Right ventricle myocardium superior (tissue), 1 donor: ENCODE measurements at regions not wholly inside any gene's neighbourhood (a gene's known extent, or its start where the extent isn't known, plus 50 kb on each side); places are given as distances from the start of the nearest gene placed in this dataset.
"Not testable (repeated sequence)": the region's sequence is repeated elsewhere in the genome, so short reads cannot be mapped to it uniquely, and the experiment has no call there.

Source experiments
- ATAC-seq: fragments of 200-7000 bp; cut with Tn5 transposase; one replicate; pipeline ENCODE4 v1.9.1; 2020; ENCODE audit warnings: mild to moderate bottlenecking; ENCODE audit not compliant: poor library complexity
- DNase-seq: peaks from one replicate; pipeline ENCODE4 v3.0.0-alpha.2; 2020
- intact Hi-C: fragments of 100-400 bp; cut with DNase I; formaldehyde crosslinking; loops from one replicate; pipeline ENCODE4 v1.11.2; 2022
- donor health status: DM: no; HTN: yes; CAD: no; lungs with severe emphysema.

DNA sequence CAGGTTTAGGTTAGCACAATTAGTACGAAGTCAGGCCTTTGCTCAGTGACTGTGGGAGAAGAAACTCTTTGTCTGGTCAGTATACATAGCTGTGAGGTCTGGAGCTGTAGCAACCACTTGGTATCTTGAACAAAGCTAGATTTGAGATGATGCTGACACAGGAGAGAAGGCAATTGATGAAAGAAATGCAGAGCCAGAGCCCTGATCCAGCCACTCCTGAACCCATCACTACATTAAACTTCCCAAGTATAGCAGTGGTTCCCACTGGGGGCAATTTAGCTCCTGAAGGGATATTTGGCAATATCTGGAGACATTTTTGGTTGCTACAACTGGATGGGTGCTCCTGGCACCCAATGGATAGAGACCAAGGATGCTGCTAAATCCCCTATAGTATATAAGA is 143.9 kb upstream of the SPRED2 start:
- ATAC-seq (no peak), DNase-seq (no peak)
- intact Hi-C loops, result no loop called here

DNA sequence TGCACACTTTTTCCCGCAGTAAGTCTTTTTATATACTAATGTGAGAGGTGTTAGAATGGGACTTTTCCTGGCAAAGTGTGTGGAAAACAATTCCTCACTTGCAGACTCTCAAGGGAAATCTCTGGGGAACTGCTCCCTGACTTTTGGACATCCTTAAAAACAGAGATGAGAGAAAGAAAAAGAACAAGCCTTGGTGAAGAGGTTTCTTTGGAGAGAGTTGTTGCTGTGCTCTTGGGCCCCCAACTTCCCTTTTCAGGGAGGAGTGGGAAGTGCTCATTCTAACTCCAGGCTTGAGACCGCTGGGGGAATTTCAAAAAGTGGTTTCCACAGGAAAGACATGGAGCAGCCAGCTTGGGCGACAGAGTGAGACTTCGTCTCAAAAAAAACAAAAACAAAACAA is 142.6 kb upstream of the SPRED2 start:
- intact Hi-C loops, result no loop called here
- no peak for DNase-seq
- ATAC-seq, result peak; percentile 26

DNA sequence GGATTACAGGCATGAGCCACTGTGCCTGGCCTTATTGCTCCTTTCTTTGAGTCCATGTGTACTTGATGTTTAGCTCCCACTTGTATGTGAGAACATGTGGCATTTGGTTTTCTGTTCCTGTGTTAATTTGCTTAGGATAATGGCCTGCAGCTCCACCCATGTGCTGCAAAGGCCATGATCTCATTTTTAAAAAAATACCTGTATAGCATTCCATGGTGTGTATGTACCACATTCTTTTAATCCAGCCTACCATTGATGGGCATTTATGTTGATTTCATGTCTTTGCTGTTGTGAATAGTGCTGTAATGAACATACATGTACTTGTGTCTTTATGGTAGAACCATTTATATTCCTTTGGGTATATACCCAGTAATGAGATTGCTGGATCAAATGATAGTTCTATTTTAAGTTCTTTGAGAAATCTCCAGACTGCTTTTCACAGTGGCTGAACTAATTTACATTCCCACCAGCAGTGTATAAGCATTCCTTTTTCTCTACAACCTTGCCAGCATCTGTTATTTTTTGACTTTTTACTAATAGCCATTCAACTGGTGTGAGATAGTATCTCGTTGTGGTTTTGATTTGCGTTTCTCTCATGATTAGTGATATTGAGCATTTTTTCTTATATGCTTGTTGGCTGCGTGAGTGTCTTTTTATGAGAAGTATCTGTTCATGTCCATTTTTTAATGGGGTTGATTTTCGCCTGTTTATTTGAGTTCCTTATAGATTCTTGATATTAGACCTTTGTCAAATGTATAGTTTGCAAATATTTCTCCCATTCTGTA is 136.4 kb upstream of the SPRED2 start:
- intact Hi-C loops, ATAC-seq, DNase-seq: not testable (repeated sequence)

DNA sequence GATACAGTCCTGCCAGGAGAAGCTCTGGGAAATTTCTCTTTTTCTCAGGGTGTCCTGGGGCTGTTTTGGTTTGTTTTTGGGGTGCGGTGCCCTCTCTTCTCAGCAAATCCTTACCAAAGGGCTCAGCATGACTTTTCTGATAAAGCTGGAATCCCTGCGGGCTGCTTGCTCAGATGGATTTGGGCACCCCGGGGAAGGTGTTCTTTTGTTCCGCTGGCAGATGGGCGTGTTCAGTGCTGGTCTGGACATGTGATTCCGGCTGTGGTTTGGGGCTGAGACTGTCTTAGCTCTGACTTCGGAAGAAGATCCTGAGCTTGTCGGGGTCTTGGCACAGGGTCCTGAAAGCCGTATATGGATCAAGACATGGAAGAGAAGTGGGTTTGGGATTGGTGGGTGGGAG is 134.2 kb upstream of the SPRED2 start:
- DNase-seq (no peak), ATAC-seq (no peak)
- intact Hi-C loops, result no loop called here

- DNase-seq (no peak), ATAC-seq (no peak)
- intact Hi-C loops, result no loop called here
Measured at GRCh38 chr2:65565681-65566080, 133.3 kb upstream of the SPRED2 start.

DNA sequence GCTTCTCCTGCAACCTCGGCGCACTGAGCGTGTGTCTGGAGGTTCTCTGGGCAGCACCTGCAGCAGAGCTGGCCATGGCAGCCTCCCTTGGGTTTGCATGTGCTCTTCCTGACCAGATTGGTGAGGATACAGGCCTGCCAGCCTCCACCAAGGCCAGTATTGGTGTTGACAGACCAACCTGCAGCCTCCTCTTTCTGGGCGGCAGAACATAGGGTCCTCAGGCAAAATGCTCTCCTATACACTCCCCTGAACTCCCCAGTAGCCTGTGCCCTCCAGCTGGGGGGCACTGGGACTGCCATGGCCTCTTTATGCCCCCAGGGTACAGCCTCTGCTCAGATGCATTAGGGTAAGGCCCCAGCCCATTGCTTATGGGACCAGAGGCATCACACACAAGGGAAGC is 131.9 kb upstream of the SPRED2 start:
- DNase-seq, result no peak
- ATAC-seq, result no peak
- intact Hi-C loops, result no loop called here

DNA sequence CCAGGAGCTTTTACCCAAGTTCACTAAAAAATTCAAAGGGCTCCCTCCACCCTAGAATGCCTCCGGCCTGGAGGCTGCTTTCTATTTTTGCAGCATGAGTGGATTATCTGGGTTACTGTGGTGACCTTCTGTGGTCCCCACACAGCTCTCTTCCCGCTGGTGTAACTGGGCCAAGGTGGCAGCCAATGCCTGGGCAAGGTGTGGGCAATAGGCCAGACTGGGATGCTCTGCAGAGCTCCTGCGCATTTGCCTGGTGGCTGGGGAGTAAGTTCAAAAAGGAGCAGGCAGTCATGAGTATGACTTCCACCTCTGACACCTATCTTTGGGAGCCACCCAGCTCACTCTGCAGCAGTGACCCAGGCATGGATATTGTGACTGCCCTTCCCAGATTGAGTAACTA is 130.5 kb upstream of the SPRED2 start:
- intact Hi-C loops, result no loop called here
- ATAC-seq (peak; percentile 96), DNase-seq (peak; percentile 76)

DNA sequence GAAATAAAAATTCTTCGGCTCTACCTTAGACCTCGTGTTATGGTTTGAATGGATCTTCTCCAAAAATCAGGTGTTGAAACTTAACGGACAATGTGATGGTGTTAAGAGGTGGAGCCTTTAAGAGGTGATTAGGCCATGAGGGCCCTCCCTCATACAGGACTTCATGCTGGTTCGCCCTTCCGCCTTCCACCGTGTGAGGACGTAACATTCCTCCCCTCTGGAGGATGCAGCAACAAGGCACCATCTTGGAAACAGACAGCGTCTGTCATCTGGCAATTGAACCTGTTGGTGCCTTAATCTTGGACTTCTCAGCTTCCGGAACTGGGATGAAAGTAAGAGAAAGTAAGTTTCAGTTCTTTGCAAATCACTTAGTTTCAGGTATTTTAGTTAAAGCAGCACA is 126.3 kb upstream of the SPRED2 start:
- intact Hi-C loops, result no loop called here
- ATAC-seq, result no peak
- no peak for DNase-seq

DNA sequence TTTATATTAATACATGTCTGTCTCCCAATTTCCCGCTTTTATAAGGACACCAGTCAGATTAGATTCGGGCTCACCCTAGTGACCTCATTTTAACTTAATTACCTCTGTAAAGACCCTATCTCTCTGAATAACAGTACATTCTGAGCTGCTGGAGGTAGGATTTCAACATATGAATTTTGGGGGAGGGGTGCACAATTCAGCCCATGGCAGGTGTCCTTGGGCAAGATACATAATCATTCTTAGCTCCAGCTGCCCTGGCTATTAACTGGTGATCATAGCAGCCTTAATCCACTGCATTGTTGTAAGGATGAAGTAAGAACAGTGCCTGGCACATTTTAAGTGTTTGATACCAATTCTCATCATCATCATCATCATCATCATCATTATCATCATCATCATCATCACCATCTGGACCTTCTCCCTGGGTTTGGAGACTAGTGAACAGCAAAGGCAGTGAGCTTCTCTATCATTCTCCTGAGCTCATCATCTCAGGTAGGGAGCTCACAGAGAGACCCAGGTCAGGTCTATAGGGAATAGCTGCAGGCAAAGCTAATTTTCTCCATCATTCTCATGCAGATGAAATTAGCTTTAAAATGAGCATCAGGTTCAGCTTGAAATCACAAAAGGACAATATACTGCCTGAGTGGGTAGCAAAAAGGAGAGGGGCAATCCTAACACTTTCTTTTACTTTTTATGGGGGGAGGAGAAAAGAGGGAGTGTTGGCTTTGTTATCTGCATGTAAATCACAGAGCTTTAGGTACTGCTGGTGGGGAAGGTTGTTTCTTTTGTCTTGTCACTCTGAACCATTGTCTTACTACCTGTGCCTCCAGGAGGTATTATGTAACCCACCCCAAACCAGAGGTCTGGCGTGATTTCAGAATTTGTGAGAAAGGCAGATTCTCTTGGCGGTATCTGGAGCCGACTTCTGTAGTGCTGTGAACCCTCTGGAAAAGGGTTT is 125.5 kb upstream of the SPRED2 start:
- no peak for DNase-seq
- ATAC-seq, result no peak
- intact Hi-C loops, result no loop called here

- intact Hi-C loops, result loop anchor here (5.0 kb wide), 2 partner anchors 118 to 288 kb away; no protein-coding TSS in a partner anchor
- ATAC-seq (no peak), DNase-seq (no peak)
Measured at GRCh38 chr2:65554765-65555591, 122.6 kb upstream of the SPRED2 start.

DNA sequence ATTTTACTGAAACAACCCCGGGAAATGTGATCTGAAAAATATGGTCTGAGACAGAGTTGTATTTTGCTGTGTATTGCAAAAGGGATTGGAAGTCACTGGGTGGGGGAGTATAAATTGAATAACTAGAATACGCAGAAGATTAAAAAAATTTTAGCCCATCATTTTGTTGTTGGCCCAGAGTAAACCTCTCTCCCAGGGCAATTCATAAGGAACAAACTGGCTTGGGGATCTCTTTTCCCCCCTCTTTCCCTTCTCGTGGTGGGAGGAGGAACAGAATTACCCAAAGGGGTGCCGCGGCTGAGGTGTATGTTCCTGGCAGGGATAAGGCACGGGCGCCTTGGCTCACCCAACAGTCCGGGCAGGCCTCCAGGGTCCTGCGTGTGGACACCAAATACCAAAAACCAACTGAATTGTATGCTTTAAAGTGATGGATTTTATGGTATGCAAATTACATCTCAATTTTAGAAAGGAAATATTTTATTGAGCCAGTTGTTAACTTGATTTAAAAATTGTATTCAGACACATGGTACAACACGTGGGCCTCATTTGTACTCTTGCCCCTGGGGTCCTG is 121.2 kb upstream of the SPRED2 start:
- DNase-seq (no peak), ATAC-seq (peak; percentile 51)
- intact Hi-C loops, result loop anchor here (5.0 kb wide), 2 partner anchors 116 to 286 kb away; no protein-coding TSS in a partner anchor

DNA sequence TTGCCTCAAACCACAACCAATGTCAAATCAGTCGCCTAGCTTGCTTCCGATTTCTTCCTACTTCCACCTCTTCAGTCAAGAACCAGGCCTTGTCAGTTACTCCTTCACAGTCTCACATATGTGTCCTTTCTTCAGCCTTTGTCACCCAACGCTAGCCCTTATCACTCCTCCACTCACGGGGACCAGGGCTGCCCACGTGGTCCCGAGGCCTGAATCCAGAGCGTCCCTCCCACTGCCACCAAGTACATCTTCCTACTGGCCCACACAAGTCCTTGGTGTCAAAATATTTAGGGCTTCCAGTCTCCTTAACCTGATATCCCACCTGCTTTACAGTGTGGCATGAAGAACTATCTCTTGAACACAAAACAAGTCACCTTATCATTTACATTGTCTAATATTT is 119.1 kb upstream of the SPRED2 start:
- intact Hi-C loops, result loop anchor here (5.0 kb wide), 2 partner anchors 114 to 284 kb away; no protein-coding TSS in a partner anchor
- DNase-seq (no peak), ATAC-seq (no peak)

GRCh38 chr2:65550246-65550645 is 117.8 kb upstream of the SPRED2 start:
- no peak for ATAC-seq
- no peak for DNase-seq
- intact Hi-C loops, result loop anchor here (5.0 kb wide), 2 partner anchors 113 to 283 kb away; no protein-coding TSS in a partner anchor

- intact Hi-C loops, result loop anchor here (5.0 kb wide), 2 partner anchors 112 to 282 kb away; no protein-coding TSS in a partner anchor
- no peak for DNase-seq
- ATAC-seq, result no peak
Measured at GRCh38 chr2:65549631-65550030, 117.2 kb upstream of the SPRED2 start.

- intact Hi-C loops, result no loop called here
- ATAC-seq (no peak), DNase-seq (no peak)
Measured at GRCh38 chr2:65549257-65549627, 116.8 kb upstream of the SPRED2 start.

- ATAC-seq (no peak), DNase-seq (no peak)
- intact Hi-C loops, result no loop called here
Measured at GRCh38 chr2:65548576-65549256, 116.3 kb upstream of the SPRED2 start.

DNA sequence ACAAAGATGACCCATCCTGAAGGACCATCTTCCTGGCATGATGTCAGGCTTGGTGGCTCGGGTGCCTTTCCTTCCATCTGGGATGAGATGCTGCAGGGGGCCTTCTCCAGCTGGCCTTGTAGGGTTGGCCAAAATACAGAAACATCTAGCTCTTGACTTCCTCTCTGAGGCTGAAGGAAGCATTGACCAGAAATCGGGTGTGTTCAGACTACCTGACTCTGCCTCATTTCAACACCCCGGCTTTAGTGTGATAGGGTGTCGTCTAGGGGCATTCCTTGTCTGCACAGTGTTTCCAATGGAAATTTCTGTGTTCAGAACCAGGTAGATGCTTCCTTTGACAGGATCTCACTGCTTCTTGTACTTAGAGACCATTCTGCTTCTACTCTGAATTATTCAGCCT is 115.7 kb upstream of the SPRED2 start:
- ATAC-seq (no peak), DNase-seq (no peak)
- intact Hi-C loops, result no loop called here
